ENCODE measurements at regions not wholly inside any gene's neighbourhood (a gene's known extent, or its start where the extent isn't known, plus 50 kb on each side); places are given as distances from the start of the nearest gene placed in this dataset.
"Not testable (repeated sequence)": the region's sequence is repeated elsewhere in the genome, so short reads cannot be mapped to it uniquely, and the experiment has no call there.

DNA sequence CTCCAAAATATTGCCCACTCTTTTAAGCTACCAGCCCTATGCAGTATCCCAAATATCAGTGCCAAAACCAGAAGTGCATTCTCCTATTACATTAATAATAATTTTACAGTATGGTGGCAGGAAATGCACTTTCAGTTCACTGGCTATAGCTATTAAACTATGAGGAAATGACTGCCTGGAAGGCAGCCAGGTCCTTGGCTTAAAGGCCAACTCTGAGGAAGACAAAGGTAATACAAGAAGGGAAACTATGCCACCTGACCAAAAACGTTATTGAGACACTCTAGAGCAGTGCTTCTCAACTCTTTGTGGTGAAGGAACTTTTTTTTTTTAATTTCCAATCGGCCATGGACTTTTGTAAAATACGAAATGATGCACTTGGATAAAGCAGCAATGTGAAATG, 133.6 kb upstream of the VAMP7 start:
- Mint-ChIP-seq H3K27ac (no peak overlapping the region), H3K9me3 (no peaks in the 10 kb centered on the region), H3K4me3 (no peak overlapping the region), H3K36me3 (ENCODE audit: low read depth) (no peaks in the 10 kb centered on the region), H3K27me3 (no peaks in the 10 kb centered on the region), H3K4me1 (no peaks in the 10 kb centered on the region)
- DNase-seq (no peak), ATAC-seq (no peak)

DNA sequence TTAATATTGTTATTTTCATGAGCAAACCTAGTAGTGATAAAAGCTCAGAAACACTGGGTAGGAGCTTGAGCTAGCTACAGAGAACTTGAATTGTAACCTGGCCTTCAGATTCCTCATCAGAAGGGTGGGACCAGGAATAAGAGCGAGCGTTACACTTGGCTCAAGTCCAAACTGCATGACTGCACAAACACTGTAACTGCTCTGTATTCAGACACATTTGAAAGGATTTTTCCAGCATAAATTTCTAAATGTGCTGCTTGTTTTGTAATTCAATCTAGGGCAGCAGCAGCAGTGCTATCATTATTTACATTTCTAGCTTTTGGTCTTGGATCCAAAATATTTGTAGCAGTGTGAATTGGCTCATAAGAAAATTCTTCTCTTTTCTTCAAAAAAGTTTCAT, 133.0 kb upstream of the TMLHE start:
- Mint-ChIP-seq H3K36me3 (ENCODE audit: low read depth) (no peaks in the 10 kb centered on the region), H3K4me1 (no peaks in the 10 kb centered on the region), H3K27me3 (no peaks in the 10 kb centered on the region), H3K27ac (no peak overlapping the region), H3K4me3 (no peak overlapping the region), H3K9me3 (peaks cover 8% of the 10 kb centered on the region)
- ATAC-seq (no peak), DNase-seq (no peak)

DNA sequence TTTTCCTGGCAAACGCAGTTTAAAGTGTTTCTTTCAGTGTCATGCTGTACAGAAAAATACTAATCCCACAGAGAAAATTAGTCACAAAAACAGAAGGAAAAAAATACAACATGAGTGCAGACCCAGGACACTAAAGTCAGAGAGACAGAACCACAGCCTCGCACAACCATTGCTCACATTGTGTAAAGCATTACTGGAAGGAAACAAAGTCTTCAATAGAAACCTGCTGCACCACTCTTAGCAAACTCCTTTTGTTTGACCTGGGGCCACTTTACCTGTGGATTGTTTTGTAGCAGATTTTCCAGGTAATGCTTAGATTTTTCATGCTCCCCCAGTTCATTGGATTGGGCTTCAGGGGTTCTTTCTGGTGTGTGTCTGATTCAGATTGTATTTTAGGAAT, 131.8 kb upstream of the TMLHE start:
- no peak overlapping the region for H3K4me3 Mint-ChIP-seq
- H3K4me1 Mint-ChIP-seq: no peaks in the 10 kb centered on the region
- no peak overlapping the region for H3K27ac Mint-ChIP-seq
- no peaks in the 10 kb centered on the region for H3K36me3 Mint-ChIP-seq (ENCODE audit: low read depth)
- H3K27me3 Mint-ChIP-seq: no peaks in the 10 kb centered on the region
- H3K9me3 Mint-ChIP-seq: peaks cover 14% of the 10 kb centered on the region
- DNase-seq (no peak), ATAC-seq (no peak)

DNA sequence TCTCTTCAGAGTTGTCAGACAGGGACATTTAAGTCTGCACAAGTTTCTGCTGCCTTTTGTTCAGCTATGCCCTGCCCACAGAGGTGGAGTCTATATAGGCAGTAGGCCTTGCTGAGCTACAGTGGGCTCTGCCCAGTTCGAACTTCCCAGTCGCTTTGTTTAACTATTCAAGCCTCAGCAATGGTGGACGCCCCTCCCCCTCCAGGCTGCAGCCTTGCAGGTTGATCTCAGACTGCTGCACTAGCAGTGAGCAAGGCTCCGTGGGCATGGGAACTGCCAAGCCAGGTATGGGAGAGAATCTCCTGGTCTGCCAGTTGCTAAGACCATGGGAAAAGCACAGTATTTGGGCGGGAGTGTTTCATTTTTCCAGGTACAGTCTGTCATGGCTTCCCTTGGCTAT, 115.6 kb upstream of the TMLHE start:
- not testable (repeated sequence) for H3K36me3 Mint-ChIP-seq (ENCODE audit: low read depth); DNase-seq; ATAC-seq; H3K27ac Mint-ChIP-seq; H3K27me3 Mint-ChIP-seq; H3K4me3 Mint-ChIP-seq; H3K4me1 Mint-ChIP-seq
- peaks cover 11% of the 10 kb centered on the region for H3K9me3 Mint-ChIP-seq

DNA sequence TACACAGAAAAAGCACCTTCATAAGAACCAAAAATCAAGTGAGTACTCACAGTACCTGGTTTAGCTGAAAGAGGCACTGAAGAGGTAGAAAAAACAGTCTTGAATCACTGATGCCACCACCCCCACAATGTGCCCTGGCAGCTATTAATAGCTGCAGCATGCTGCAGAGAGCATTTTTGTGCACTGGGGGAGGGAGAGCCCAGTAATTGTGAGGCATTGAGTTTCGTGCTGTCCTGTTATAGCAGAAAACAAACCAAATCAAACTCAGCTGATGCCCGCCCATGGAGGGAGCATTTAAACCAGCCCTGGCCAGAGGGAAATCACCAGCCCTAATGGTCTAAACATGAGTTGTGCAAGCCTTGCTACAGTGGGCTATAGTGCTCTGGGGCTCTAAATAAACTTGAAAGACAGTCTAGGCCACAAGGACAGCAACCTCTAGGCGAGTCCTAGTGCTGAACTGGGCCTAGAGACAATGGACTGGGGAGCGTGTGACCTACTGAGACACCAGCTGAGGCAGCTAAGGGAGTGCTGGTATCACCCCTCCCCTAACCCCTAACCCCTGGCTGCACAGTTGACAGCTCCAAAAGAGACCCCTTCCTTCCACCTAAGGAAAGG, 106.3 kb upstream of the TMLHE start:
- ATAC-seq (no peak), DNase-seq (no peak)
- Mint-ChIP-seq H3K9me3 (peaks cover 19% of the 10 kb centered on the region), H3K4me3 (no peak overlapping the region), H3K36me3 (ENCODE audit: low read depth) (no peaks in the 10 kb centered on the region), H3K27ac (no peak overlapping the region), H3K27me3 (no peaks in the 10 kb centered on the region), H3K4me1 (no peaks in the 10 kb centered on the region)

DNA sequence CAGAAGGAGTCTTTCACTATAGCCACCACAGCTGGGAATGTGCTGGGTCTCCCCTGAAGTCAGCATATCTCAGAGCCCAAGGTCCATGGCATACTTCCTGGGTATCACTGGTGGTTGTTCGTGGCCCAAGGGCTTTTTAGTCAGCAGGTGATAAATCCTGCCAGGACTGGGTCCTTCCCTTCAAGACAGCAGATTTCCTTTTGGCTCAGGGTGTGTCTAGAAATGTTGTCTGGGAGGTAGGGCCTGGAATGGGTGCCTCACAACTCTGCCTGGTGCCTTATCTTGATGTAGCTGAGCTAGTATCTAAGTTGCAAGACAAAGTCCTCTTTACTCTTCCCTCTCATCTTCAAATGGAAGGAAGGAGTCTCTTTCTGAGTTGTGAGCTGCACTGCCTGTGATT, 102.4 kb upstream of the TMLHE start:
- no peaks in the 10 kb centered on the region for H3K27me3 Mint-ChIP-seq
- no peak for ATAC-seq
- H3K4me1 Mint-ChIP-seq: no peaks in the 10 kb centered on the region
- peaks cover 35% of the 10 kb centered on the region for H3K9me3 Mint-ChIP-seq
- no peak overlapping the region for H3K4me3 Mint-ChIP-seq
- no peak overlapping the region for H3K27ac Mint-ChIP-seq
- no peak for DNase-seq
- H3K36me3 Mint-ChIP-seq (ENCODE audit: low read depth): peaks cover 2% of the 10 kb centered on the region

DNA sequence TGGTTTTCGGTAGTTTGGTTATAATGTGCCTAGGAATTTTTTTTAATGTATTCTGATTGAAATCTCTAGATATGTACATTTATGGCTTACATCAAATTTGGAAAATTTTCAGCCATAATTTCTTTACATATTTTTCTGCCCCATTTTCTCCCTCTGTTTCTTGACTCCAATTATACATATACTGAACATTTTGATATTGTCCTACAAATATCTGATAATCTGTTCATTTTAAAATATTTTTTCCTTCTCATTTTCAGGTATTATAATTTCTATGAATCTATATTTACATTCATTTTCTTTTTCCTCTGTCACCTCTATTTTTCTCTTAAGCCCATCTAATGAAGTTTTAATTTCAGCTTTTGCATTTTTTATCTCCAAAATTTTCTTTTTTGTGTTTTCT, 82.7 kb upstream of the TMLHE start:
- no peak overlapping the region for H3K27ac Mint-ChIP-seq
- no peaks in the 10 kb centered on the region for H3K9me3 Mint-ChIP-seq
- DNase-seq: no peak
- ATAC-seq: no peak
- no peaks in the 10 kb centered on the region for H3K27me3 Mint-ChIP-seq
- H3K4me1 Mint-ChIP-seq: no peaks in the 10 kb centered on the region
- no peak overlapping the region for H3K4me3 Mint-ChIP-seq
- H3K36me3 Mint-ChIP-seq (ENCODE audit: low read depth): no peaks in the 10 kb centered on the region

DNA sequence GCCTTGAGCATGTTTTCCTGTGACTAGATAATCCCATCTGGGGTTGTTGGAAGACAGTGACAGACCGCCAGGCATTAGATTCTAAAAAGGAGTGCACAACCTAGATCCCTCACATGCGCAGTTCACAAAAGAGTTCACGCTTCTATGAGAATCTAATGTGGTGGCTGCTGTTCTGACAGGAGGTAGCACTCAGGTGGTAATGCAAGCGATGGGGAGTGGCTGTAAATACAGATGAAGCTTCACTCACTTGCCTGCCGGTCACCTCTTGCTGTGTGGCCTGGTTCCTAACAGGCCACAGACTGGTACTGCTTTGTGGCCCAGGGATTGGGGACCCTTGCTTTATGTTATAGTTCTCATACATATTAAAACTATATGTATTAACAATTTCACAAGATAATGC, 81.9 kb upstream of the TMLHE start:
- Mint-ChIP-seq H3K27me3 (no peaks in the 10 kb centered on the region), H3K9me3 (no peaks in the 10 kb centered on the region), H3K4me1 (no peaks in the 10 kb centered on the region), H3K4me3 (no peak overlapping the region), H3K27ac (no peak overlapping the region), H3K36me3 (ENCODE audit: low read depth) (no peaks in the 10 kb centered on the region)
- ATAC-seq (no peak), DNase-seq (no peak)

DNA sequence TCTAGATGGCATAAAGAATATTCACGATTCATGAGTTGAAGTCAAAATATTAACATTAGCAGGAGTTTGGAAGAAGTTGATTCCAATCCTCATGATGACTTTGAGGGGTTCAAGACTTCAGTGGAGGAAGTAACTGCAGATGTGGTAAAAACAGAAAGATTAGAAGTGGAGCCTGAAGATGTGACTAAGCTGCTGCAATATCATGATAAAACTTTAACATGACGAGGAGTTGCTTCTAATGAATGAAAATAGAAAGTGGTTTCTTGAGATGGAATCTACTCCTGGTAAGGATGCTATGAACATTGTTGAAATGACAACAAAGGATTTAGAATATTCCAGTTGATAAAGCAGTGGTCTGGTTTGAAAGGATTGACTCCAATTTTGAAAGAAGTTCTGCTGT, 70.1 kb upstream of the TMLHE start:
- Mint-ChIP-seq H3K4me1 (peaks cover 2% of the 10 kb centered on the region), H3K36me3 (ENCODE audit: low read depth) (no peaks in the 10 kb centered on the region), H3K27me3 (no peaks in the 10 kb centered on the region), H3K27ac (no peak overlapping the region), H3K4me3 (no peak overlapping the region), H3K9me3 (no peaks in the 10 kb centered on the region)
- no peak for ATAC-seq
- no peak for DNase-seq

DNA sequence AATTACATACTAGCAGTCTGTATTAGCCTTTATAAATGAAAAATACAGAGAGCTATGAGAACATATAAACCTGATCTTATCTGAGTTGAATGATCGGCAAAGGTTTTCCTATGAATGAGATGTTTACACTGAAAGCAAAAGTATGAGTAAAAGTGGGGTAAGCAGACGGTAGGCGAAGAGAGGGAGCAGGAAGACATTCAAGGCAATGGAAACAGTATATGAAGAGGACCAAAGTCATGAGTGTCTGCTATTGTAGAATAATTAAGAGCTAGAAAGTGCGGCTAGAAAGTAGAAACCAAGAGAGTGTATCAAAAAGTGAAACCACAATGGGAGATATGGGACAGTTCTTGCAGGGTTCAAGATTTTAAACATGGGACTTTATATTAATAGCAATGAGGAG, 67.0 kb upstream of the TMLHE start:
- Mint-ChIP-seq H3K4me3 (no peak overlapping the region), H3K4me1 (peaks cover 2% of the 10 kb centered on the region), H3K9me3 (no peaks in the 10 kb centered on the region), H3K27ac (no peak overlapping the region), H3K36me3 (ENCODE audit: low read depth) (no peaks in the 10 kb centered on the region), H3K27me3 (no peaks in the 10 kb centered on the region)
- ATAC-seq: no peak
- no peak for DNase-seq

DNA sequence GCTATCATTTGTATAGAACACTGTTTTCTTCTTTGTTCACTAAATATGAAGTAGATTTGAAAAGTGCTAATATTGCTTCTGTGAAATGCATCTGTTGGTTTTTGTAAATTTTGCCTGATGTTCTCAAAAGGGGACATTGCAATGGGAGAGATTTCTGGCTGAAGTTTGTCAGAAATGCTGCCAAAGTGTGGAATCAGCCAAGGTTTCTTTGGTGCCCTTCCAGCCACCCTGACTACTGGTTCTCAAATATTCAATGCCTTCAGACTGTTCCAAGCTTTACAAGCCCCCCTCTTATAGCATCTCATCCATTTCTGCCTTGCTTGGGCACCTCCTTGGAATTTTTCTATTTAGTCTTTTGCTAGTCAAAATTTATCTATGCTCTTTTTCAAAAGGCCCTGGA, 60.6 kb upstream of the TMLHE start:
- Mint-ChIP-seq H3K27ac (no peak overlapping the region), H3K4me1 (no peaks in the 10 kb centered on the region), H3K9me3 (no peaks in the 10 kb centered on the region), H3K36me3 (ENCODE audit: low read depth) (no peaks in the 10 kb centered on the region), H3K4me3 (no peak overlapping the region), H3K27me3 (no peaks in the 10 kb centered on the region)
- DNase-seq (no peak), ATAC-seq (no peak)

DNA sequence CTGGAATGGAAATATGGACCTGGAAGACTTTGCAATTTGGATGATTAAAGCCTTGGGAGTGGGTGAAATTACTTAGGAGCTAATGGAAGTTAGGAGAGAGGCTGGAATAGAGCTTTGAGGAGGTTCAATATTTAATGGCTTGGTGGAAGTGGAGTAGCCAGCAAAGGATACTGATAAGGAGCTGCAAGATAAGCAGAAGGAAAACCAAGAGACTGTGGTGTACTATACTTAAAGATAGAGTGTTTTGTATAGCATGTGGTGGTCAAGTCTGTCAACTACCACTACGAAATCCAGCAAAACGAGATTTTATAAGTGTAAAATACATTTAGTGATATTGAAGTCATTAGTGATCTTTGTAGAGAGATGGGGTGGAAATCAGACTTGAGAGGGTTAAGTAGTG, 54.0 kb upstream of the TMLHE start:
- H3K27ac Mint-ChIP-seq: no peak overlapping the region
- no peak for ATAC-seq
- no peaks in the 10 kb centered on the region for H3K9me3 Mint-ChIP-seq
- H3K4me1 Mint-ChIP-seq: no peaks in the 10 kb centered on the region
- H3K4me3 Mint-ChIP-seq: no peak overlapping the region
- no peak for DNase-seq
- H3K36me3 Mint-ChIP-seq (ENCODE audit: low read depth): no peaks in the 10 kb centered on the region
- no peaks in the 10 kb centered on the region for H3K27me3 Mint-ChIP-seq

All from activated naive CD8-positive, alpha-beta T cell treated with anti-CD3 and anti-CD28 coated beads, Interleukin-2, amount 50 U/mL, for 24 hours (primary cell).